Fibroblast of lung (primary cell): ENCODE measurements at regions not wholly inside any gene's neighbourhood (a gene's known extent, or its start where the extent isn't known, plus 50 kb on each side); places are given as distances from the start of the nearest gene placed in this dataset.

Experiments
- DNase-seq, 2 donors: peaks; one replicate each; pipeline versions ENCODE4 v3.0.0 to v3.0.0-alpha.2; 2010; ENCODE audit warnings: low read depth in 2 of 2
- H2AFZ ChIP-seq: 2 replicates; pipeline ENCODE4 v1.5.1; 2012; ENCODE audit warnings: low read length, control low read depth, inconsistent platforms
- H3K27ac ChIP-seq: 2 replicates; pipeline ENCODE4 v1.5.1; 2011; ENCODE audit warnings: low read length, control low read depth; ENCODE audit not compliant: insufficient read depth
- H3K27me3 ChIP-seq: 2 replicates; pipeline ENCODE4 v1.5.1; 2011; ENCODE audit warnings: mild to moderate bottlenecking, low read length; ENCODE audit not compliant: control insufficient read depth, insufficient read depth
- H3K36me3 ChIP-seq: 2 replicates; pipeline ENCODE4 v1.5.1; 2011; ENCODE audit warnings: low read length; ENCODE audit not compliant: control insufficient read depth, insufficient read depth
- H3K4me1 ChIP-seq: 2 replicates; pipeline ENCODE4 v1.5.1; 2011; ENCODE audit warnings: low read length; ENCODE audit not compliant: control insufficient read depth, insufficient read depth; ENCODE audit errors: extremely low read depth
- H3K4me2 ChIP-seq: 2 replicates; pipeline ENCODE4 v1.5.1; 2011; ENCODE audit warnings: low read length, control low read depth; ENCODE audit not compliant: insufficient read depth; ENCODE audit errors: extremely low read depth
- H3K4me3 ChIP-seq, 4 experiments: fragments of 200-600 bp in 1 of 4; sonication (generic) in 1 of 4; replicated peaks in 1 of 4; 2 replicates each; pipeline ENCODE4 v1.5.1; 2011 to 2016; ENCODE audit warnings: low read length in 4 of 4, low read depth in 3 of 4, mild to moderate bottlenecking in 3 of 4, control low read depth in 2 of 4, inconsistent platforms in 1 of 4, mixed read lengths in 1 of 4; ENCODE audit not compliant: insufficient read depth in 1 of 4; ENCODE audit errors: control extremely low read depth in 1 of 4
- H3K79me2 ChIP-seq: 2 replicates; pipeline ENCODE4 v1.5.1; 2012; ENCODE audit warnings: mild to moderate bottlenecking, low read length, inconsistent platforms; ENCODE audit not compliant: control insufficient read depth, insufficient read depth
- H3K9ac ChIP-seq: 2 replicates; pipeline ENCODE4 v1.5.1; 2011; ENCODE audit warnings: mild to moderate bottlenecking, low read length, control low read depth; ENCODE audit not compliant: insufficient read depth
- H3K9me3 ChIP-seq: 2 replicates; pipeline ENCODE4 v1.5.1; 2012; ENCODE audit warnings: low read depth, low read length; ENCODE audit not compliant: control insufficient read depth, insufficient read depth
- H4K20me1 ChIP-seq: 2 replicates; pipeline ENCODE4 v1.5.1; 2011; ENCODE audit warnings: low read length; ENCODE audit not compliant: control insufficient read depth, insufficient read depth; ENCODE audit errors: extremely low read depth
- EZH2 ChIP-seq: IDR thresholded peaks from 2 replicates; pipeline ENCODE4 v1.5.1; 2012; ENCODE audit warnings: low read length, control low read depth, mild to moderate bottlenecking; ENCODE audit errors: missing control alignments
- TF ChIP-seq, protein P1 (sequence below), 2 donors: IDR thresholded peaks in 1 of 2; conservative IDR thresholded peaks in 1 of 2; 1 replicate in 1 of 2; 2 replicates in 1 of 2; pipeline ENCODE4 v1.5.1; 2011 to 2012; ENCODE audit warnings: low read length in 2 of 2, control low read depth in 1 of 2, inconsistent platforms in 1 of 2, low read depth in 1 of 2, mild to moderate bottlenecking in 1 of 2

- Histone ChIP-seq H3K27me3 (no peaks in the 10 kb centered on the region), H3K36me3 (no peaks in the 10 kb centered on the region), H2AFZ (no peak overlapping the region), H3K4me2 (no peak overlapping the region), H3K4me1 (no peaks in the 10 kb centered on the region), H3K4me3 (no peak overlapping the region), H3K9me3 (no peaks in the 10 kb centered on the region), H3K27ac (no peak overlapping the region), H3K9ac (no peak overlapping the region), H3K79me2 (no peaks in the 10 kb centered on the region), H4K20me1 (no peaks in the 10 kb centered on the region)
- TF ChIP-seq, protein P1, sequence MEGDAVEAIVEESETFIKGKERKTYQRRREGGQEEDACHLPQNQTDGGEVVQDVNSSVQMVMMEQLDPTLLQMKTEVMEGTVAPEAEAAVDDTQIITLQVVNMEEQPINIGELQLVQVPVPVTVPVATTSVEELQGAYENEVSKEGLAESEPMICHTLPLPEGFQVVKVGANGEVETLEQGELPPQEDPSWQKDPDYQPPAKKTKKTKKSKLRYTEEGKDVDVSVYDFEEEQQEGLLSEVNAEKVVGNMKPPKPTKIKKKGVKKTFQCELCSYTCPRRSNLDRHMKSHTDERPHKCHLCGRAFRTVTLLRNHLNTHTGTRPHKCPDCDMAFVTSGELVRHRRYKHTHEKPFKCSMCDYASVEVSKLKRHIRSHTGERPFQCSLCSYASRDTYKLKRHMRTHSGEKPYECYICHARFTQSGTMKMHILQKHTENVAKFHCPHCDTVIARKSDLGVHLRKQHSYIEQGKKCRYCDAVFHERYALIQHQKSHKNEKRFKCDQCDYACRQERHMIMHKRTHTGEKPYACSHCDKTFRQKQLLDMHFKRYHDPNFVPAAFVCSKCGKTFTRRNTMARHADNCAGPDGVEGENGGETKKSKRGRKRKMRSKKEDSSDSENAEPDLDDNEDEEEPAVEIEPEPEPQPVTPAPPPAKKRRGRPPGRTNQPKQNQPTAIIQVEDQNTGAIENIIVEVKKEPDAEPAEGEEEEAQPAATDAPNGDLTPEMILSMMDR (conservative IDR thresholded peaks at IDR 0.05 in 1 of 2, IDR thresholded peaks at IDR 0.05 in 1 of 2; ENCODE audit: low read depth in 1 of 2, low read length in 2 of 2) = no peak
- no peak for TF ChIP-seq EZH2
- no peak for DNase-seq
Measured at GRCh38 chr1:83773059-83773458, 225.9 kb downstream of the TTLL7 start.

- H4K20me1 ChIP-seq = no peaks in the 10 kb centered on the region
- no peak overlapping the region for H3K27ac ChIP-seq
- H3K79me2 ChIP-seq = no peaks in the 10 kb centered on the region
- H3K4me3 ChIP-seq = no peak overlapping the region
- H3K4me1 ChIP-seq = no peaks in the 10 kb centered on the region
- no peaks in the 10 kb centered on the region for H3K36me3 ChIP-seq
- H3K4me2 ChIP-seq = no peak overlapping the region
- H3K9ac ChIP-seq = no peak overlapping the region
- DNase-seq = no peak
- H3K9me3 ChIP-seq = no peaks in the 10 kb centered on the region
- TF ChIP-seq EZH2 = no peak
- TF ChIP-seq, protein P1 (conservative IDR thresholded peaks at IDR 0.05 in 1 of 2, IDR thresholded peaks at IDR 0.05 in 1 of 2; ENCODE audit: low read depth in 1 of 2, low read length in 2 of 2) = no peak
- no peaks in the 10 kb centered on the region for H3K27me3 ChIP-seq
- no peak overlapping the region for H2AFZ ChIP-seq
Measured at GRCh38 chr1:83770319-83770661, 228.6 kb downstream of the TTLL7 start.

DNA sequence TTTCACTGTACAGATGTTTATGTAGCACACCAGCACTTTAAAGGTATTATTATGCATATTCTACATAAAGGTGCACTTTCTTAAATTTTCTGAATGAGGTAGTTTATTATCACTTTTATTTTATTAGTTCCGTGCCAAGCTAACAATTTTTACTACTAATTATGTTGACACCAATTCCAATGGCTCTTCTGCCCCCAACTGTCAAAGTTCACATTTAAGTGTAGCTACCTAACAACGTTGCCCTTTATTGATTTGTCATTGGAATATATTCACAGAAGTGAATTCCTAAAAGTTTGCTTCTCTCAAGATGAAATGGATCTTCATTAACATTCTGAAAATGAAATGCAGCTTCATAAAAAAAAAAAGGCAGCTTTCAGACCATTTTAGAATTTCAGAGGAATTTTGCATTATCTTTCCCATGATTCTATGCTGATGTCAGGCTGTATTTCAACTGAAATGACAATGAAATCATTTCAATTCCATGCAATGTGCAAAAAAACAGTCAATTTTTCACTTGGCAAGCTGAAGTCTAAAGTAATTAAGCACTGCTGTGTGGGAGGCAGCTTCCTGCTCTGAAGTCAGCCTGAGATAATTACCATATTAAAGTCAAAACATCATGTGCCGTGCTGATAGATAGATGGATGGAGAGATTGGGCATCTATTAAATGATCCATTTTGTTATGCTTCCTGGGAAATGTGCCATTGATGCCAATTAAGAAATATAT is 229.2 kb downstream of the TTLL7 start:
- Histone ChIP-seq H3K36me3 (no peaks in the 10 kb centered on the region), H3K9me3 (no peaks in the 10 kb centered on the region), H2AFZ (no peak overlapping the region), H3K4me2 (no peak overlapping the region), H4K20me1 (no peaks in the 10 kb centered on the region), H3K4me1 (no peaks in the 10 kb centered on the region), H3K9ac (no peak overlapping the region), H3K27ac (no peak overlapping the region), H3K27me3 (no peaks in the 10 kb centered on the region), H3K79me2 (no peaks in the 10 kb centered on the region), H3K4me3 (no peak overlapping the region)
- DNase-seq = no peak
- no peak for TF ChIP-seq EZH2
